Colon (tissue), 2 donors: ENCODE measurements at regions not wholly inside any gene's neighbourhood (a gene's known extent, or its start where the extent isn't known, plus 50 kb on each side); places are given as distances from the start of the nearest gene placed in this dataset.

Experiments
- FAIRE-seq: peaks from 2 replicates; lab custom pipeline; 2012; peaks lifted over from hg19 to GRCh38; lab: Jason Lieb, UNC
- donor health status: control.
- donor health status: control.

DNA sequence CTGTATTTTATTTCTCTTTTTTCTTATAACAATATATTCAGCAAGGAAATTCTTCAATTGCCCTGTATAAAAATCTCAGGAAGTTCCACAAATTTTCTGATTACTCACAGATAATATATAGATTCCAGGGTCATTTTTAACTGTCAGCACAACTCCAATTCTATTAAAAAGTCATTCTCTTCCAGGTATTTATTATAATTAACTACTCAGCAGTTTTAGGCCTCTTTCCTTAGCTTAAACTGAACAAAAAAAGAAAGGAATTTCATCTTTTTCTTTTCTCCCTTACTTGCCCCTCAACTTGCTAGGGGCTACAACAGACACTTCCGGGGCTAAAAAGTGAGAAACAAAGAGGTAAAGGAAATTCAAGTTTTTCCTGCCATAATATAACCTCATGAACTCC is 358.9 kb upstream of the LRATD1 start:
- FAIRE-seq, result no peak

GRCh38 chr2:14284244-14284643 is 348.3 kb upstream of the LRATD1 start:
- FAIRE-seq, result no peak

DNA sequence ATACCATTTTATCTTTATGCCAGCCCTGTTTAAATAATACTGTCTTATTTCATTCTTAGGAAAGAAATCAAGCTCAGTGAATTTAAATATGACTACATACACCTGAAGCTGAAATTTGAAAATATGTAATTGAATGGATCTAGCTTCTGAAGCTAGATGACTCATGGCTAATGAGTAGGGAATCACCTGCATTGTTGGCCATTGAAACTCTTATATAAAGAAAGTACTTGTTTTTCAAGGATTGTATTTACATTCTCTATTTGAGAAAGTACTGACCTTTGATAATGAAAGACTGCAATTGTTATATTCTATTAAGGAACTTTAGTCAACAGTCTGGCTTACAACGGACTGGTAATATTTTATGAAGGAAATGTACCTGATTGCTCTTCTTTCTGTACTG is 346.7 kb upstream of the LRATD1 start:
- no peak for FAIRE-seq

DNA sequence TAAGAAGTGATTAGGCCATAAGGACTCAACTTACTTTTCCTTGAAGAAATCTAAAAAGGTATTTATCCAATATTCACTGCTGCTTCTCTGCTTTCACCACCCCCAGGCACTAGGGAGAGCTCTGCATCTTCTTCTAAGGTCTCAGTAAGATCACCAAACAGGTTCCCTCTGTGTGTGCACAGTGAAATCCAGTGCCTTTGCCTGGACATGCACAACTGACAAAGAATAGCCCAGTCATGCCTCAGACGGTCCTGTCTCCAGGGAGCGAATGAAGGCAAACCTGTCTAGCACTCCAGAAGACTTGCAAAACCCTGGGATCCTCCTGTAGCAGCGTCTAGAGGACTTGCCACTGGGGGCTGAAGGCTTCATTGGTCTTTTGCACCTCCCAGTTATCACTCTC is 344.5 kb upstream of the LRATD1 start:
- no peak for FAIRE-seq

DNA sequence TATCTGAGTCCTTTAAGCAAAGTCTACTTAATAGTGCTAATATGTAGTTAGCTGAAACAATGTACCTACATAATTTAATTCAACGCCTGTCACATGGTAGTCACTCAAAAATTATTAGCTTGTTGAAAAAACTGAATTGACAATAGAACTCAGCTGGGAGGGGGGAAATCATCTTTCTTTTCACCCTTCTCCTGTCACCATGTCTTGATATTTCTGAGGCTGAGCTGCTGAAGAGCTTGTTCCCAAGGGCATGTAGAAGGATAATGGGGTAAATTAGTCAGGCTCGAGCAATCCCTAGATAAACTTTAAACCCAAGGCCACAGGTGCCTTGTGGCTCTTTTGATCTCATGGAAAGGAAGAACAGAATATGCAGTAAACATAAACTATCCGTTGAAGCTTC is 339.6 kb upstream of the LRATD1 start:
- FAIRE-seq, result no peak

GRCh38 chr2:14297340-14297739 is 335.2 kb upstream of the LRATD1 start:
- no peak for FAIRE-seq

- FAIRE-seq, result no peak
Measured at GRCh38 chr2:14297906-14298305, 334.6 kb upstream of the LRATD1 start.

GRCh38 chr2:14301331-14301730 is 331.2 kb upstream of the LRATD1 start:
- no peak for FAIRE-seq

DNA sequence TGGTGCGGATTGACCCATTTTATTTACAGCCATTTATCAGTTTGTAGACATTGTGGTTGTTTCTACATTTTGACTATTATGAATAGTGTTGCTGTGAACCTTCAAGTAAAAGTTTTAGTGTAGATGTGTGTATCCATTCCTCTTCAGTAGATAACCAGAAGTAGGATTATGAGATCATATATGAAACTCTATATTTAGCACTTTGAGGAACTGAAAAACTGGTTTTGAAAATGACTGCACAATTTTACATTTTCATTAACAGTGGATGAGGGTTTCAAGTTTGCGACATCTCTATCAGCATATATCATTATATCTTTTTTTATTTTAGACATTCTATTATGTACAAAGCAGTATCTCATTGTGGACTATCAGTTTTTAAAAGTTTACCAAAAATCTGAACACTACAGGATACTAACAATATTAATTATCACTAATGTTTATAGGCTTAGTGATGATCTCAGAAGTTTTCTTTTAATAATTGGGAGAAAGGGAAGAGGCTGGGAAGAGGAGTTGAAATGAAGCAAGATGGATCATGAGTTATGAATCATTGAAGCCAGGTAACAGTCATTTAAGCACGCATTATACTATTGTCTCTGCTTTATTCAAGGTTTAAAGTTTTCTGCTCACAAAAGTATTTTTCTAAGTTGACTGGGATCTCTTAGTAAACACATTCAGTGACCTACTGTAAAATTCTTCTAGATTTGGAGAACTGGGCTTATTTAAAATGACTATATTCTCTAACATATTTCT is 329.0 kb upstream of the LRATD1 start:
- no peak for FAIRE-seq

DNA sequence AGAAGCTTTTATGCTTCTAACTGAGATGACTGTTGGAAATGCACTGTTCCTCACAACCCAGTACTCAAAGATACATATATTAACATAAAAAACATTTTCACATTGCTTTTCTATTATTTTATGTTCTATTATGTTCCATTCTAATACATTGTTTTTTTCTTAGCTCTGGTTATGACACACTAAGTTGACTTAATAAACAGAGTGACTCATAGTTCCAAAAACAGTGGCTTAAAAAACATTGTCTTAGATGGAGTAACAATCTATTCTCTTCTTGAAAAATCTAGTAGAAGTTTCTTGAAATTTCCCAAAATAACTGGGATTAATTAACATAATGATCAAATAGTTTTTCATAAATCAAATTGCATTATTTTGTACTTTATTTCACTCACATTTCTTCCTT is 328.2 kb upstream of the LRATD1 start:
- FAIRE-seq, result no peak

DNA sequence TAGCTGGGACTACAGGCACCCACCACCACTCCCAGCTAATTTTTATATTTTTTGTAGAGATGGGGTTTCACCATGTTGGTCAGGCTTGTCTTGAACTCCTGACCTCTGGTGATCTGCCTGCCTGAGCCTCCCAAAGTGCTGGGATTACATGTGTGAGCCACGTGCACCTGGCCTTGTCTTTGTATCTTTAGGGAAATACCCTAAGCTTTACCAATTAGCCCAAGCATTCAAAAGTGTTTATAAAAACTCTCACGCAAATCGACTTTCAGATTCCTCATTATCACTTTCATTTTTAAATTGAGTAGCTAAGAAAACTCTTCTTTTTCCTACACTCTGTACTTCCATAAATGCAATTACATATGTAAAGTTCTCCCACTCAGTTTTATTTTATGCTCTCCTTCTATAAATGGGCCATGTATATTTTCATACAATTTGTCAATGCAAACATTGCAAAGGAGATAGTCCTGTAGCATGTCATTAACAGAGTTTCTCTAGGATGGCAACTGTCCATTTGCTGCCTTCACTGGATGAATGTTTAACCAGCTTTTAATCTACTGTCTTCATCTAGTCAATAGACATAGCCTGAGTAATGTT is 326.2 kb upstream of the LRATD1 start:
- FAIRE-seq, result no peak

DNA sequence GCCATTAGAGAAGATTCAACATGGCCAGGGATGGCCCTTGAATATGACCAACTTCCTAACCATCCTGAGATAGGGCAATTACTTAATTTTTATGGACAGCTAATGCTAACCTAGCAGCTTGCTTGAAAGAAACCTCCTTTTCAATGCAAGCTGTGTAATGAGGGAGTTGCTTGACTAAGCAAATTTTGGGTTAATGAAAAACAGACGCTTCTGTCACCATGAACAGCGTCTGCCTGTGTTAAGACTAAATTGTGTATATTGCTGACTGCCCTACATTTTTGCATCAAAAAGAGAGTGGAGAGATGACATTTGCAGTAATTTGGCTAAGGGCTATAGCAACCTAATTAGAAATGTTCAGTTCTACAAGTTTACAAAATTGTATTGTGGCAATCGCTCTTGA is 319.2 kb upstream of the LRATD1 start:
- no peak for FAIRE-seq

GRCh38 chr2:14316594-14316993 is 315.9 kb upstream of the LRATD1 start:
- no peak for FAIRE-seq

- FAIRE-seq, result no peak
Measured at GRCh38 chr2:14321357-14321756, 311.2 kb upstream of the LRATD1 start.

DNA sequence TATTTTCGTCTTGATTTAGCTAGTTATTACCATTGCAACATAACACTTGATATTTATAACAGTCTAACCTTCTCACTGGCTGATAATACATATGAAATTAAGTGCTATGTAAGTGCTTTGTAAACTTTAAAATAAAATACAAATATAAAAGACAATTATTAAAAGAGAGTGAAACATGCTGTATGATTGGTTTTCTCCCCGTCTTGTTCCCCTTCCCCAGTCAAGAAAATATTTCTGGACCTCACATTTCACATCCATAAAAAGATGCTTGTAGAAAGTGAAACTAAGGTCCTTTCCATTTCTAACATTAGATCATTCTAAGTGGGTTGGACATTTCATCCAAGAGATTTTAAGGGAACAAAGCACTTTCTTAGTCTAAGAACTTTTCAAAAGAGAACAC is 310.2 kb upstream of the LRATD1 start:
- FAIRE-seq, result no peak

GRCh38 chr2:14324308-14324707 is 308.2 kb upstream of the LRATD1 start:
- FAIRE-seq, result no peak

DNA sequence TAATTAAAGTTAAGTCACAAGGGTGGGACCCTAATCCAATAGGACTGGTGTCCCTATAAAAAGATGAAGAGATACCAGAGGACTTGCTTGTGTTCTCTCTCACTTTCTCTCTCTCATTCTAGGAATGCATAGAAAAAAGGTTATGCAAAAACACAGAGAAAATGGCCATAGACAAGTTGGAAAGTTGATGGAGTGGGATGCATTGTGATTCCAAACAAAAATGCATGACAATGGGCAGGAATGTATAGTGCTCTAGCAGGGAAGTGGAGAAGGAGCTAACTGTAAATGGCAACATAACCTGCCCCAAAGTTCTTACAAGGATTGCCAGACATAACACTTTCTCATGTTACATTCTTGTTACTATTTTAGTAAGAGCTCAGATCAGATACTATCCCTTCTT is 301.6 kb upstream of the LRATD1 start:
- FAIRE-seq, result no peak

DNA sequence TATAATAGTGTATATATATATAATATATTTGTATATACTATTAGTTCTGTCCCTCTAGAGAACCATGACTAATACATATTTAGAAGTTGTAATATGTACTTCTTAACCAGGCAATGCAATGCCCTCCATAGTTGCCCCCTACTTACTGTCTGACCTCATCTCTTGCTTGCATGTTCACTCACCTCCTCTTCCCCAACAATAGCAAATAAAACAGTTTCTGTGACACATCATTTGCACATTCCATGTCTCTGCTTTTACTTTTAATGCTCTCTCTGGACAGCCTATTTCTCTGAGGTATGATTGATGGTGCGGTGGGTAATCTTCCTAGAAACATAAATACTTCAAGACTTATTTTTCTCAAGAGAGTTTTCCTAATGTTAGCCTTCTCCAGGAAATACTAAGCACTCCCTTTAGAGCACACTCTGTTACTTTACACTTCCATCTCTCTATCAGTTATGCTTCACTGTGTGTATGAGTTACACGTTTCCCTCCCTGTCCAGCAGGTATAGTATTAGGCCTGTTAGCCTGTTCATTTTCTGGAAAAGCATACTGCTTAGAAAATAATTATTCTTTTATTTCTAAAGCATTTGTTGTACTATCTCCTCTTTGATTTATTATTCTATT is 295.6 kb upstream of the LRATD1 start:
- FAIRE-seq, result no peak

GRCh38 chr2:14340703-14341102 is 291.8 kb upstream of the LRATD1 start:
- FAIRE-seq, result no peak

GRCh38 chr2:14342313-14342712 is 290.2 kb upstream of the LRATD1 start:
- FAIRE-seq, result no peak

DNA sequence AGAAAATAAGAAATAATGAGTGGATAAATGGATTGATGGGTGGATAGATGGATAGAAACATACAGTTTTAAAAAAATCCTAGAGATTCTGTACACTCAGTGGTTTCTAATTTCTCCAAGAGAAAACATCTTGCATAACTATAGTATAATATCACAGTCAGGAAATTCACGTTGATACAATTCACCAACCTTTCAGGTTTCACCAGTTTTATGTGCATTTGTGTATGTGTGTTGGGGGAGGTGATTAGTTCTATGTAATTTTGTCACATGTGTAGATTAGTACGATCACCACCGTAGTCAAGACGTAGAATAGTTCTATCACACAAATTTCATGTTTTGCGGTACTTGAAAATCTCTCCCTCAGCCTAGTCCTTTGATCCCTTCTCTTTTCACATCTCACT is 288.2 kb upstream of the LRATD1 start:
- FAIRE-seq, result no peak

- FAIRE-seq, result no peak
Measured at GRCh38 chr2:14348247-14348646, 284.3 kb upstream of the LRATD1 start.

GRCh38 chr2:14350856-14351255 is 281.7 kb upstream of the LRATD1 start:
- FAIRE-seq, result no peak

DNA sequence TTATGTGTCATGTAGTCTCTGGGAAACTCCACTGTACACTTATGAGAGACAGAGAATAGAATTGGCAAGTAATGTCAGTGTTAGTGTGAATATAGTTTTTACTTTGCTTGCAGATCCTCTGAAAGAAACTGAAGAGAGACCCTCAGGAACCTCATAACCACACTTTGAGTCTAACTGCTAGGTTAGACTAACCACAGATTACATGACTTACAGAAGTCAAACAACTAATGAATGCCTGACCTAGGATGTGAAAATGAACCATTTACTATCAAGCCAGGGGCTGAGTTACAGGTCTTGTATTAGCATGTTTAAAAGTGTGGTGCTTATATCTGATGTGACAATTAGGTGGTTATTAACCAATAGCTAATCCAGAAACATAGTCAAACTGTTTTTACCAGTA is 280.4 kb upstream of the LRATD1 start:
- FAIRE-seq, result no peak
